ENCODE measurements at regions not wholly inside any gene's neighbourhood (a gene's known extent, or its start where the extent isn't known, plus 50 kb on each side); places are given as distances from the start of the nearest gene placed in this dataset.
A peak's percentile ranks its signal among the peaks of the same experiment; 100 is the strongest.
"Not testable (repeated sequence)": the region's sequence is repeated elsewhere in the genome, so short reads cannot be mapped to it uniquely, and the experiment has no call there.

DNA sequence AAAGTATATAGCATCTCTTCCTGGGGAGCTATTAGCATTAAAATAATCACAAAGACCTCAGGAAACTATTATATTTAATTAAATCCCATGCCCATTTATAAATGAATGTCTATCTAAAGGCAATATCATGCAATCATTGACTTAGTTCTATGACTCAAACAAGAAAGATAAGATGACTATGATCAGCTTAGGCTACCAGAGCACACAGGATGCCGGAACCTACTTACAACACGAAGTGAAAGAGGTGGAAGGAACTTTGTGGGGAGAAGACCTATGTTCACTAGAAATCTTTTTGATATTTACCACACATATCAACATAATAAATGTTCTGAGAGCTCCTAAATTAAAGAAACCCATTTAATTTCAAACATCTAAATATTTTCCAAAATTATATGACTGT, 344.2 kb upstream of the CYLC2 start:
- H3K4me3 Mint-ChIP-seq: no peak overlapping the region
- H3K27me3 Mint-ChIP-seq: no peaks in the 10 kb centered on the region
- TF ChIP-seq, protein P1, sequence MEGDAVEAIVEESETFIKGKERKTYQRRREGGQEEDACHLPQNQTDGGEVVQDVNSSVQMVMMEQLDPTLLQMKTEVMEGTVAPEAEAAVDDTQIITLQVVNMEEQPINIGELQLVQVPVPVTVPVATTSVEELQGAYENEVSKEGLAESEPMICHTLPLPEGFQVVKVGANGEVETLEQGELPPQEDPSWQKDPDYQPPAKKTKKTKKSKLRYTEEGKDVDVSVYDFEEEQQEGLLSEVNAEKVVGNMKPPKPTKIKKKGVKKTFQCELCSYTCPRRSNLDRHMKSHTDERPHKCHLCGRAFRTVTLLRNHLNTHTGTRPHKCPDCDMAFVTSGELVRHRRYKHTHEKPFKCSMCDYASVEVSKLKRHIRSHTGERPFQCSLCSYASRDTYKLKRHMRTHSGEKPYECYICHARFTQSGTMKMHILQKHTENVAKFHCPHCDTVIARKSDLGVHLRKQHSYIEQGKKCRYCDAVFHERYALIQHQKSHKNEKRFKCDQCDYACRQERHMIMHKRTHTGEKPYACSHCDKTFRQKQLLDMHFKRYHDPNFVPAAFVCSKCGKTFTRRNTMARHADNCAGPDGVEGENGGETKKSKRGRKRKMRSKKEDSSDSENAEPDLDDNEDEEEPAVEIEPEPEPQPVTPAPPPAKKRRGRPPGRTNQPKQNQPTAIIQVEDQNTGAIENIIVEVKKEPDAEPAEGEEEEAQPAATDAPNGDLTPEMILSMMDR (conservative IDR thresholded peaks at IDR 0.05): no peak
- no peak overlapping the region for H3K27ac Mint-ChIP-seq
- H3K4me1 Mint-ChIP-seq (ENCODE audit: unreplicated experiment): no peaks in the 10 kb centered on the region
- DNase-seq (ENCODE audit: extremely low spot score, unreplicated experiment): no peak
- H3K9me3 Mint-ChIP-seq: no peaks in the 10 kb centered on the region
- no peaks in the 10 kb centered on the region for H3K36me3 Mint-ChIP-seq

- DNase-seq (ENCODE audit: extremely low spot score, unreplicated experiment): no peak
- no peaks in the 10 kb centered on the region for H3K9me3 Mint-ChIP-seq
- no peaks in the 10 kb centered on the region for H3K4me1 Mint-ChIP-seq (ENCODE audit: unreplicated experiment)
- H3K27ac Mint-ChIP-seq: no peak overlapping the region
- no peak overlapping the region for H3K4me3 Mint-ChIP-seq
- no peaks in the 10 kb centered on the region for H3K36me3 Mint-ChIP-seq
- TF ChIP-seq, protein P1 (conservative IDR thresholded peaks at IDR 0.05): no peak
- H3K27me3 Mint-ChIP-seq: no peaks in the 10 kb centered on the region
Observed at GRCh38 chr9:102642651-102643050, 352.5 kb upstream of the CYLC2 start.

DNA sequence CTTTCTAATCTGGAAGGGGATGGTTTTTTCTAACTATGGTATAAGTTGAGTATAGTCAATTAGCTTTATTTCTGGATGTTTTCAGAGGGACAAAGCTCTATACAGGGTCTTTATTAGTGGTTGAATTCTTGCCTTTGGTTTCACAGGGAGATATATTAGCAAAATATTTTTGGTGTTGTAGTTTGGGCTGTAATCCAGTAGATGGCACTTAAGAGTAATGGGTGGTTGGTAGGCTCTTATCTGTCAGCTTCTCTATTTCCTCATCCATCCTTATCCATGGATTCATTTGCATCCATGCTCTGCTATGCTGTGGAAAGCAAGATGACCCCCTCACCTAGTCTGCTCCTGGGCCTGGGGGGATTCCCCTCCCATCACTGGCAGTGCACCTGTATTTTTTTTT, 363.6 kb upstream of the CYLC2 start:
- TF ChIP-seq, protein P1 (conservative IDR thresholded peaks at IDR 0.05): peak; percentile 59
- H3K27ac Mint-ChIP-seq: no peak overlapping the region
- peaks cover 4% of the 10 kb centered on the region for H3K9me3 Mint-ChIP-seq
- no peaks in the 10 kb centered on the region for H3K4me1 Mint-ChIP-seq (ENCODE audit: unreplicated experiment)
- no peaks in the 10 kb centered on the region for H3K36me3 Mint-ChIP-seq
- no peaks in the 10 kb centered on the region for H3K27me3 Mint-ChIP-seq
- no peak overlapping the region for H3K4me3 Mint-ChIP-seq
- DNase-seq (ENCODE audit: extremely low spot score, unreplicated experiment): no peak

DNA sequence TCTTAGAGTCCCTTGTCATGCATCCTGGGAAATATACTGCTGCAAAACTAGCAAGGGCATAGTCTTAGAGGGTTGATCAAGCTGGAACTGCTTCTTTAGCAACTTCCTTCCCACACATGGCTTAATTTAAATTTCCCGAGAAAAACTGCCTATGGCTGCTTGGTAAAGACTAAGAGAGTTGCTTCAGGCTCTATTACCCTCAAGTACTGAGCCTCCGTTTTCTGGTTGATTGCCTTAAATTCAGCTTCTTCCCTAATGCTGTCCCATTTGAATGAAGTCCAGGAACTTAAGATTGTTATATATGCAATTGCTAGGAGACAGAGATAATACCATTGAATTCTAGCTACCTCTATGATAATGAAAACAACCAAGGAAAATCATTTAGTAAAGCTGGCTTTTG, 385.7 kb upstream of the CYLC2 start:
- no peaks in the 10 kb centered on the region for H3K4me1 Mint-ChIP-seq (ENCODE audit: unreplicated experiment)
- no peak overlapping the region for H3K27ac Mint-ChIP-seq
- H3K36me3 Mint-ChIP-seq: no peaks in the 10 kb centered on the region
- H3K4me3 Mint-ChIP-seq: no peak overlapping the region
- TF ChIP-seq, protein P1 (conservative IDR thresholded peaks at IDR 0.05): no peak
- no peak for DNase-seq (ENCODE audit: extremely low spot score, unreplicated experiment)
- H3K27me3 Mint-ChIP-seq: no peaks in the 10 kb centered on the region
- peaks cover 5% of the 10 kb centered on the region for H3K9me3 Mint-ChIP-seq

GRCh38 chr9:102603198-102604195, 391.6 kb upstream of the CYLC2 start:
- not testable (repeated sequence) for H3K9me3 Mint-ChIP-seq

DNA sequence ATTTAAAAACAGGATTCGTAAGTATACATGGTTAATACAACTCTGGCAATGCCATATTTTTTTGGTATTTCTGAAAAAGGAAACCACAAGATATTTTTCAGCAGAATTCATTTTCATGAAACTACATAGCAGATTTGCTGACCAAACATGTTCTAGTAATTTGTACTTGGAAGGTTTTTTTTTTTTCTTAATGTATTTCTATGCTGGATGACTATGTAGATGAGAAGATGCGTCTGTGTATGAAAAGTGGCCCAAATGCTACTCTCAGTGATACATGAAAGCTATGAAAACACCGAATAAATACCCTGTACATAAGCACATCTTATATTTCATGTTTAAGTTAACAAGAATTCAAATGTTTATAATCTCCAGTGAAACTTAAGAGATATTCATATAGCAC, 400.9 kb upstream of the CYLC2 start:
- no peaks in the 10 kb centered on the region for H3K27me3 Mint-ChIP-seq
- H3K27ac Mint-ChIP-seq: no peak overlapping the region
- DNase-seq (ENCODE audit: extremely low spot score, unreplicated experiment): no peak
- H3K9me3 Mint-ChIP-seq: no peaks in the 10 kb centered on the region
- TF ChIP-seq, protein P1 (conservative IDR thresholded peaks at IDR 0.05): no peak
- no peaks in the 10 kb centered on the region for H3K4me1 Mint-ChIP-seq (ENCODE audit: unreplicated experiment)
- H3K4me3 Mint-ChIP-seq: no peak overlapping the region
- H3K36me3 Mint-ChIP-seq: no peaks in the 10 kb centered on the region

More at GRCh38 chr9:102603198-102604195, 391.6 kb upstream of the CYLC2 start:
- H3K4me3 Mint-ChIP-seq; H3K36me3 Mint-ChIP-seq; H3K27me3 Mint-ChIP-seq; H3K4me1 Mint-ChIP-seq (ENCODE audit: unreplicated experiment); DNase-seq (ENCODE audit: extremely low spot score, unreplicated experiment); H3K27ac Mint-ChIP-seq: not testable (repeated sequence)
